Natural killer cell (primary cell): ENCODE measurements at regions not wholly inside any gene's neighbourhood (a gene's known extent, or its start where the extent isn't known, plus 50 kb on each side); places are given as distances from the start of the nearest gene placed in this dataset.
"Not testable (repeated sequence)": the region's sequence is repeated elsewhere in the genome, so short reads cannot be mapped to it uniquely, and the experiment has no call there.

ENCODE experiments used
- ATAC-seq, 3 donors: fragments of 150-1000 bp in 2 of 3; fragments of 200-7000 bp in 1 of 3; cut with Tn5 transposase; 1 replicate in 1 of 3; 2 replicates in 2 of 3; pipeline ENCODE4 v1.10.0; 2021; ENCODE audit warnings: mild to moderate bottlenecking in 2 of 3, moderate library complexity in 2 of 3
- DNase-seq, 2 donors: peaks; one replicate each; pipeline versions ENCODE4 v3.0.0 to v3.0.0-alpha.2; 2013 to 2021; ENCODE audit warnings: mixed read lengths in 1 of 2
- H3K27ac ChIP-seq: one replicate; pipeline ENCODE4 v1.5.1; 2013; ENCODE audit warnings: mild to moderate bottlenecking, low read length
- H3K27me3 ChIP-seq: one replicate; pipeline ENCODE4 v1.6.1; 2013; ENCODE audit warnings: low read length; ENCODE audit not compliant: control insufficient read depth, insufficient read depth
- H3K36me3 ChIP-seq: one replicate; pipeline ENCODE4 v1.6.1; 2013; ENCODE audit warnings: low read length; ENCODE audit not compliant: control insufficient read depth, insufficient read depth
- H3K4me1 ChIP-seq: one replicate; pipeline ENCODE4 v1.6.1; 2013; ENCODE audit warnings: low read length; ENCODE audit not compliant: control insufficient read depth, insufficient read depth
- H3K4me3 ChIP-seq: one replicate; pipeline ENCODE4 v1.5.1; 2013; ENCODE audit warnings: low read length
- H3K9me3 ChIP-seq: one replicate; pipeline ENCODE4 v1.6.1; 2013; ENCODE audit warnings: low read length; ENCODE audit not compliant: control insufficient read depth, insufficient read depth
- H3K27ac Mint-ChIP-seq, 2 donors: one replicate each; pipeline ENCODE4 v1.8.0; 2022; ENCODE audit warnings: mild to moderate bottlenecking in 2 of 2, mixed read lengths in 2 of 2, moderate library complexity in 1 of 2
- H3K27me3 Mint-ChIP-seq, 2 donors: one replicate each; pipeline ENCODE4 v1.8.0; 2022; ENCODE audit warnings: low read depth in 2 of 2, mixed read lengths in 2 of 2
- H3K36me3 Mint-ChIP-seq: one replicate; pipeline ENCODE4 v1.8.0; 2022; ENCODE audit warnings: mixed read lengths
- H3K4me1 Mint-ChIP-seq, 2 donors: one replicate each; pipeline ENCODE4 v1.8.0; 2022; ENCODE audit warnings: mixed read lengths in 2 of 2
- H3K4me3 Mint-ChIP-seq: one replicate; pipeline ENCODE4 v1.8.0; 2022; ENCODE audit warnings: mild to moderate bottlenecking, moderate library complexity, mixed read lengths
- H3K9me3 Mint-ChIP-seq, 2 donors: one replicate each; pipeline ENCODE4 v1.8.0; 2022; ENCODE audit warnings: mixed read lengths in 2 of 2
- CTCF ChIP-seq: fragments of 200-600 bp; IDR thresholded peaks from one replicate; pipeline ENCODE4 v1.8.0; 2022; ENCODE audit warnings: antibody characterized with exemption
- WGBS: methylation state at CpG from one replicate; pipeline ENCODE4 v1.1.7; 2013; ENCODE audit warnings: missing lambda C conversion rate; ENCODE audit not compliant: insufficient coverage; 5-methylcytosine and 5-hydroxymethylcytosine counted together
- intact Hi-C: fragments of 100-400 bp; cut with micrococcal nuclease; formaldehyde crosslinking; loops from one replicate; pipeline ENCODE4 v1.14.2; 2022

GRCh38 chr20:43328697-43329096, 129.0 kb upstream of the SRSF6 start:
- Mint-ChIP-seq H3K27me3 (peaks cover 0 to 4% of the 10 kb centered on the region in 2 donors), H3K4me3 (no peak overlapping the region), H3K4me1 (no peaks in the 10 kb centered on the region), H3K27ac (no peak overlapping the region), H3K9me3 (no peaks in the 10 kb centered on the region), H3K36me3 (no peaks in the 10 kb centered on the region)
- WGBS = no CpG with 5 or more reads among the region's 1 CpG
- Histone ChIP-seq H3K27ac (no peak overlapping the region), H3K4me3 (no peak overlapping the region), H3K27me3 (no peaks in the 10 kb centered on the region), H3K36me3 (no peaks in the 10 kb centered on the region), H3K4me1 (no peaks in the 10 kb centered on the region), H3K9me3 (no peaks in the 10 kb centered on the region)
- ATAC-seq = no peak
- no peak for DNase-seq
- intact Hi-C loops = no loop called here
- no peak for TF ChIP-seq CTCF

GRCh38 chr20:43327234-43327633, 130.5 kb upstream of the SRSF6 start:
- H3K9me3 Mint-ChIP-seq, H3K36me3 Mint-ChIP-seq, H3K27me3 ChIP-seq, ATAC-seq, intact Hi-C loops, H3K36me3 ChIP-seq, H3K4me3 ChIP-seq, H3K27me3 Mint-ChIP-seq, H3K27ac Mint-ChIP-seq, DNase-seq, H3K4me1 ChIP-seq, H3K4me1 Mint-ChIP-seq, H3K4me3 Mint-ChIP-seq, H3K27ac ChIP-seq, H3K9me3 ChIP-seq: not testable (repeated sequence)
- WGBS = 93% methylated on average over 4 of the region's 4 CpGs

- Mint-ChIP-seq H3K27ac (no peak overlapping the region), H3K4me3 (no peak overlapping the region), H3K27me3 (peaks cover 0 to 4% of the 10 kb centered on the region in 2 donors), H3K36me3 (no peaks in the 10 kb centered on the region), H3K9me3 (no peaks in the 10 kb centered on the region), H3K4me1 (no peaks in the 10 kb centered on the region)
- no peaks in the 10 kb centered on the region for H3K36me3 ChIP-seq
- H3K4me3 ChIP-seq = no peak overlapping the region
- 71% methylated on average over 3 of the region's 3 CpGs for WGBS
- H3K4me1 ChIP-seq = no peaks in the 10 kb centered on the region
- DNase-seq = no peak
- no peaks in the 10 kb centered on the region for H3K9me3 ChIP-seq
- H3K27me3 ChIP-seq = no peaks in the 10 kb centered on the region
- intact Hi-C loops = no loop called here
- ATAC-seq = no peak
- no peak for TF ChIP-seq CTCF
- H3K27ac ChIP-seq = no peak overlapping the region
Measured at GRCh38 chr20:43325926-43326325, 131.8 kb upstream of the SRSF6 start.

- 82% methylated on average over 4 of the region's 4 CpGs for WGBS
- no peak overlapping the region for H3K4me3 Mint-ChIP-seq
- H3K36me3 ChIP-seq = no peaks in the 10 kb centered on the region
- no peak overlapping the region for H3K27ac Mint-ChIP-seq
- no peaks in the 10 kb centered on the region for H3K9me3 Mint-ChIP-seq
- no peak overlapping the region for H3K27ac ChIP-seq
- no peaks in the 10 kb centered on the region for H3K27me3 ChIP-seq
- H3K36me3 Mint-ChIP-seq = no peaks in the 10 kb centered on the region
- intact Hi-C loops = no loop called here
- no peaks in the 10 kb centered on the region for H3K4me1 ChIP-seq
- no peak for TF ChIP-seq CTCF
- H3K4me1 Mint-ChIP-seq = no peaks in the 10 kb centered on the region
- no peak for ATAC-seq
- H3K27me3 Mint-ChIP-seq = no peaks in the 10 kb centered on the region
- DNase-seq = no peak
- H3K4me3 ChIP-seq = no peak overlapping the region
- no peaks in the 10 kb centered on the region for H3K9me3 ChIP-seq
Measured at GRCh38 chr20:43323592-43323991, 133.9 kb upstream of the PTPRT start.
